DOHH2 (cell line): ENCODE measurements at regions not wholly inside any gene's neighbourhood (a gene's known extent, or its start where the extent isn't known, plus 50 kb on each side); places are given as distances from the start of the nearest gene placed in this dataset.

Experiments
- H3F3A ChIP-seq: fragments of 200-600 bp; sonication (generic), shearing (Covaris generic); 2 replicates; pipeline ENCODE4 v1.6.0; 2016; ENCODE audit warnings: antibody characterized with exemption, mild to moderate bottlenecking; ENCODE audit not compliant: control insufficient read depth, insufficient read depth
- H3K27ac ChIP-seq: fragments of 200-600 bp; sonication (generic); 2 replicates; pipeline ENCODE4 v1.5.1; 2014; ENCODE audit warnings: low read depth, mild to moderate bottlenecking, low read length, moderate library complexity
- H3K27me3 ChIP-seq: fragments of 200-600 bp; sonication (generic); 2 replicates; pipeline ENCODE4 v1.6.1; 2014; ENCODE audit warnings: mild to moderate bottlenecking, low read length, mixed read lengths; ENCODE audit not compliant: control insufficient read depth
- H3K36me3 ChIP-seq: fragments of 200-600 bp; sonication (generic); 2 replicates; pipeline ENCODE4 v1.6.1; 2014; ENCODE audit warnings: mild to moderate bottlenecking, low read length, moderate library complexity, mixed read lengths; ENCODE audit not compliant: control insufficient read depth
- H3K4me1 ChIP-seq: fragments of 200-600 bp; sonication (generic); 2 replicates; pipeline ENCODE4 v1.6.1; 2014; ENCODE audit warnings: mild to moderate bottlenecking, low read length, mixed read lengths; ENCODE audit not compliant: control insufficient read depth
- H3K4me2 ChIP-seq: fragments of 200-600 bp; sonication (generic); 2 replicates; pipeline ENCODE4 v1.6.0; 2014; ENCODE audit warnings: mild to moderate bottlenecking, low read length, moderate library complexity
- H3K4me3 ChIP-seq: fragments of 200-600 bp; sonication (generic); 2 replicates; pipeline ENCODE4 v1.5.1; 2014; ENCODE audit warnings: mild to moderate bottlenecking, low read length, mixed read lengths
- H3K79me2 ChIP-seq: fragments of 200-600 bp; sonication (generic); 2 replicates; pipeline ENCODE4 v1.6.1; 2014; ENCODE audit warnings: mild to moderate bottlenecking, low read length, mixed read lengths; ENCODE audit not compliant: control insufficient read depth
- H3K9me2 ChIP-seq: fragments of 200-600 bp; sonication (generic); replicated peaks from 2 replicates; pipeline ENCODE4 v1.6.1; 2014; ENCODE audit warnings: mild to moderate bottlenecking, low read length, mixed read lengths; ENCODE audit not compliant: control insufficient read depth
- H3K9me3 ChIP-seq: fragments of 200-600 bp; sonication (generic); 2 replicates; pipeline ENCODE4 v1.6.1; 2014; ENCODE audit warnings: antibody characterized with exemption, low read length, mixed read lengths; ENCODE audit not compliant: control insufficient read depth, insufficient read depth
- H4K20me1 ChIP-seq: fragments of 200-600 bp; sonication (generic); 2 replicates; pipeline ENCODE4 v1.6.0; 2014; ENCODE audit warnings: low read depth, mild to moderate bottlenecking, antibody characterized with exemption, low read length, moderate library complexity; ENCODE audit not compliant: control insufficient read depth, insufficient read depth
- EZH2phosphoT487 ChIP-seq: fragments of 200-600 bp; sonication (generic); IDR thresholded peaks from 2 replicates; pipeline ENCODE4 v1.6.1; 2017; ENCODE audit warnings: borderline replicate concordance, mild to moderate bottlenecking, antibody characterized with exemption, low read length, moderate library complexity, mixed read lengths
- TF ChIP-seq, protein P1 (sequence below): fragments of 200-600 bp; sonication (generic); IDR thresholded peaks from one replicate; pipeline ENCODE4 v1.5.1; 2014; ENCODE audit warnings: antibody characterized with exemption, mild to moderate bottlenecking, low read depth, low read length; ENCODE audit not compliant: poor library complexity, severe bottlenecking

DNA sequence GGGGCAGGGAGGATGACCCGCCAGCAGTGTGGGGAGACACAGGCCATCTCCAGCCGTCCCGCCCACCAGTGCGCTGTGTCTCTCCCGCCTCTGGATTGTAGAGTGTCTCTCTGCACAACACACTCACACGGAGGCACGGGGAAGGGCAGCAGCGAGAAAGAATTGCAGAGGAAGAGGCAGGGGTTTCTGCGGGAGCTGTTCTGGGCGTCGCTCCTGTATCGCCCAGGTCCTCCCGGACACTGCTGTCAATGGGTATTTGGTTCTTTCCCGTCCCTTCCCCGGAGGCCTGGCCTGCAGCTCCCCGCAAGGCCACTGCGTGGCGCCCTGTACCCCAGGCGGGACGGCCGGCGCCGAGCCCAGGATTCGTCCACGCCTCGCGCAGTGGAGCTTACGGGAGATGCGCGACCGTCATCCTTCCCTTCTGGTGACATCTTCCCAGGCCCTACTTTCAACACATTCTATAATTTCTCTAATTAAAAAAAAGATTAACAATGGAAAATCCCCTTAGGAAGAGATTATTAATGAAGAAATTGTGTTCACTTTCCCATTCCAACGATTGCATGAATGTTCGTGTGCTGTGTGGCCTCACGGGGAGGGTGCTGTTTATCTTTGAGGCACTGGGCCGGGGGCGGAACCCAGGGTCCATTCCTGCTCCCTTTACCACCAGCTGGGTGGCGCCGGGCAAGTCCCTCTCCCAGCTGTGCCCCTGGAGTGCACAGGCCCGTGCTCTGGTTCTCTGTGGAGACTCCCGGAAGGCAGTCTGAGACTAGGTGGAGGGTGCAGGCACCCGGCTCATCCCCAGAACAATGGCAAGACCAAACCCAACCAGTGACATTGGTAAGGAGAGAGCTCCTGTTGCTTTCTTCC is 95.7 kb downstream of the CPZ start:
- H3K27me3 ChIP-seq: no peaks in the 10 kb centered on the region
- TF ChIP-seq EZH2phosphoT487: no peak
- TF ChIP-seq, protein P1, sequence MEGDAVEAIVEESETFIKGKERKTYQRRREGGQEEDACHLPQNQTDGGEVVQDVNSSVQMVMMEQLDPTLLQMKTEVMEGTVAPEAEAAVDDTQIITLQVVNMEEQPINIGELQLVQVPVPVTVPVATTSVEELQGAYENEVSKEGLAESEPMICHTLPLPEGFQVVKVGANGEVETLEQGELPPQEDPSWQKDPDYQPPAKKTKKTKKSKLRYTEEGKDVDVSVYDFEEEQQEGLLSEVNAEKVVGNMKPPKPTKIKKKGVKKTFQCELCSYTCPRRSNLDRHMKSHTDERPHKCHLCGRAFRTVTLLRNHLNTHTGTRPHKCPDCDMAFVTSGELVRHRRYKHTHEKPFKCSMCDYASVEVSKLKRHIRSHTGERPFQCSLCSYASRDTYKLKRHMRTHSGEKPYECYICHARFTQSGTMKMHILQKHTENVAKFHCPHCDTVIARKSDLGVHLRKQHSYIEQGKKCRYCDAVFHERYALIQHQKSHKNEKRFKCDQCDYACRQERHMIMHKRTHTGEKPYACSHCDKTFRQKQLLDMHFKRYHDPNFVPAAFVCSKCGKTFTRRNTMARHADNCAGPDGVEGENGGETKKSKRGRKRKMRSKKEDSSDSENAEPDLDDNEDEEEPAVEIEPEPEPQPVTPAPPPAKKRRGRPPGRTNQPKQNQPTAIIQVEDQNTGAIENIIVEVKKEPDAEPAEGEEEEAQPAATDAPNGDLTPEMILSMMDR: peak; percentile 40

DNA sequence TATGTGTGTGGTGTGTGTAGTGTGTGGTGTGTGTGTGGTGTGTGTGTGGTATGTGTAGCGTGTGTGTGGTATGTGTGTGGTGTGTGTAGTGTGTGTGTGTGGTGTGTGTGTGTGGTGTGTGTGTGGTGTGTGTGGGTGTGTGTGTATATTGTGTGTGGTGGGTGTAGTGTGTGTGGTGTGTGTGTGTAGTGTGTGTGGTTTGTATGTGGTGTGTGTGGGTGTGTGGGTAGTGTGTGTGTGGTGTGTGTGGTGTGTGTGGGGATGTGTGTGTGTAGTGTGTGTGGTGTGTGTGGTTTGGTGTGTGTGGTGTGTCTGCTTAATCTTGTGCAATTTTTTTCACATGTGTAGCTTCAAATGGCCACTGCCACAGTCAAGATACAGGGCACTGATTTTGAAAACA is 94.5 kb downstream of the CPZ start:
- Histone ChIP-seq H3K4me1 (no peaks in the 10 kb centered on the region), H3K4me3 (no peak overlapping the region), H4K20me1 (no peaks in the 10 kb centered on the region), H3K27ac (no peak overlapping the region), H3K4me2 (no peak overlapping the region), H3K36me3 (no peaks in the 10 kb centered on the region), H3K9me2 (no peaks in the 10 kb centered on the region), H3F3A (no peaks in the 10 kb centered on the region), H3K27me3 (no peaks in the 10 kb centered on the region), H3K79me2 (no peaks in the 10 kb centered on the region), H3K9me3 (no peaks in the 10 kb centered on the region)
- TF ChIP-seq, protein P1: no peak
- no peak for TF ChIP-seq EZH2phosphoT487

More for the DNA sequence above, 95.7 kb downstream of the CPZ start:
- H3K4me2 ChIP-seq: no peak overlapping the region
- no peak overlapping the region for H3K27ac ChIP-seq
- no peaks in the 10 kb centered on the region for H3K9me3 ChIP-seq
- H3F3A ChIP-seq: no peaks in the 10 kb centered on the region
- no peaks in the 10 kb centered on the region for H3K79me2 ChIP-seq
- no peaks in the 10 kb centered on the region for H4K20me1 ChIP-seq
- H3K9me2 ChIP-seq: no peaks in the 10 kb centered on the region
- H3K36me3 ChIP-seq: no peaks in the 10 kb centered on the region
- no peaks in the 10 kb centered on the region for H3K4me1 ChIP-seq
- H3K4me3 ChIP-seq: no peak overlapping the region

DNA sequence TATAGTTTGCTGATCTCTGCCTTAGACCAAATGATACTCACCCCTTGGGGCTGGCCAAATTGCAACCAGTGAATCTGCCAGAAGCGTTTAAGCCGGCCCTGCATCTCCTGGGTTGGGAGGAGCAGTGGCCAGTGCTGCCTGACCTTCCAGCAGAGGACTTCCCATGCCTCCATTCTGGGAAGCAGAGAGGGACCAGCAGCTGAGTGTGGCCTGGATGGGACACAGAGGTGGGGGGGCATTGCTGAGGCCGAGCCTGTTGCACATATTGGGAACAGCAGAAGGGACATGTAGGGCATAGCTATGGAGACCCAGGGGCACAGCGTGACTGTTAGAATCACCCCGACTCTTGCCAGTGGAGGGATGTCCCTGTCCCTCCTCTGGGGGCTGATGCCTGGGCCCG is 93.3 kb downstream of the CPZ start:
- Histone ChIP-seq H3K4me1 (no peaks in the 10 kb centered on the region), H3K79me2 (no peaks in the 10 kb centered on the region), H3K4me2 (no peak overlapping the region), H3K27ac (no peak overlapping the region), H3K9me3 (no peaks in the 10 kb centered on the region), H3K36me3 (no peaks in the 10 kb centered on the region), H3K9me2 (no peaks in the 10 kb centered on the region), H3F3A (no peaks in the 10 kb centered on the region), H3K4me3 (no peak overlapping the region), H4K20me1 (no peaks in the 10 kb centered on the region), H3K27me3 (no peaks in the 10 kb centered on the region)
- TF ChIP-seq EZH2phosphoT487: no peak
- TF ChIP-seq, protein P1: no peak
